ENCODE measurements at regions not wholly inside any gene's neighbourhood (a gene's known extent, or its start where the extent isn't known, plus 50 kb on each side); places are given as distances from the start of the nearest gene placed in this dataset.

GRCh38 chr9:80791836-80792235, 897.5 kb downstream of the TLE1 start:
- no peak for TF ChIP-seq CTCF (IDR thresholded peaks at IDR 0.05; ENCODE audit: control extremely low read depth, extremely low read depth, low read depth, missing control alignments)
- no peak for DNase-seq (ENCODE audit: extremely low spot score)
- ChIA-PET CTCF (no interaction called here), POLR2A (no interaction called here)

GRCh38 chr9:80790764-80791163, 898.6 kb downstream of the TLE1 start:
- ChIA-PET POLR2A (no interaction called here), CTCF (no interaction called here)
- TF ChIP-seq CTCF (IDR thresholded peaks at IDR 0.05; ENCODE audit: control extremely low read depth, extremely low read depth, low read depth, missing control alignments), result no peak
- no peak for DNase-seq (ENCODE audit: extremely low spot score)

- DNase-seq (ENCODE audit: extremely low spot score), result no peak
- CTCF ChIA-PET, result no interaction called here
- no peak for TF ChIP-seq CTCF (IDR thresholded peaks at IDR 0.05; ENCODE audit: control extremely low read depth, extremely low read depth, low read depth, missing control alignments)
- POLR2A ChIA-PET, result no interaction called here
Measured at GRCh38 chr9:80789831-80790230, 899.5 kb downstream of the TLE1 start.

GRCh38 chr9:80787636-80788035, 901.7 kb downstream of the TLE1 start:
- ChIA-PET POLR2A (no interaction called here), CTCF (no interaction called here)
- no peak for TF ChIP-seq CTCF (IDR thresholded peaks at IDR 0.05; ENCODE audit: control extremely low read depth, extremely low read depth, low read depth, missing control alignments)
- no peak for DNase-seq (ENCODE audit: extremely low spot score)

- no peak for TF ChIP-seq CTCF (IDR thresholded peaks at IDR 0.05; ENCODE audit: control extremely low read depth, extremely low read depth, low read depth, missing control alignments)
- no peak for DNase-seq (ENCODE audit: extremely low spot score)
- CTCF ChIA-PET, result no interaction called here
- POLR2A ChIA-PET, result no interaction called here
Measured at GRCh38 chr9:80784647-80785046, 904.7 kb downstream of the TLE1 start.

GRCh38 chr9:80775971-80776370, 913.4 kb downstream of the TLE1 start:
- CTCF ChIA-PET, result interaction anchor here (1.3 kb wide), 1 partner anchor 36 kb away, joined by 3 read pairs; no protein-coding TSS in a partner anchor
- no peak for TF ChIP-seq CTCF (IDR thresholded peaks at IDR 0.05; ENCODE audit: control extremely low read depth, extremely low read depth, low read depth, missing control alignments)
- no peak for DNase-seq (ENCODE audit: extremely low spot score)
- POLR2A ChIA-PET, result no interaction called here

GRCh38 chr9:80775530-80775929, 913.8 kb downstream of the TLE1 start:
- TF ChIP-seq CTCF (IDR thresholded peaks at IDR 0.05; ENCODE audit: control extremely low read depth, extremely low read depth, low read depth, missing control alignments), result no peak
- POLR2A ChIA-PET, result no interaction called here

More at GRCh38 chr9:80775530-80775929, 913.8 kb downstream of the TLE1 start:
- CTCF ChIA-PET, result interaction anchor here (1.1 to 1.3 kb wide), 2 partner anchors 35 to 53 kb away, joined by 3 read pairs; no protein-coding TSS in a partner anchor
- DNase-seq (ENCODE audit: extremely low spot score), result no peak

Measured in GM10248 (cell line).